SK-N-SH treated with all-trans-retinoic acid at 6 μM for 48 hours (cell line): ENCODE measurements at regions not wholly inside any gene's neighbourhood (a gene's known extent, or its start where the extent isn't known, plus 50 kb on each side); places are given as distances from the start of the nearest gene placed in this dataset.
"Not testable (repeated sequence)": the region's sequence is repeated elsewhere in the genome, so short reads cannot be mapped to it uniquely, and the experiment has no call there.

Source experiments
- ATAC-seq: fragments of 200-7000 bp; cut with Tn5 transposase; 3 replicates; pipeline ENCODE4 v1.9.1; 2020; ENCODE audit warnings: mild to moderate bottlenecking, moderate library complexity
- ARNTL ChIP-seq: fragments of 450-650 bp; formaldehyde crosslinking; IDR thresholded peaks from 2 replicates; pipeline ENCODE4 v1.5.0; 2020; ENCODE audit warnings: low read depth, mild to moderate bottlenecking, moderate library complexity, borderline replicate concordance
- CSDC2 ChIP-seq: fragments of 250-450 bp; sonication (Bioruptor Pico); IDR thresholded peaks from 2 replicates; pipeline ENCODE4 v1.5.0; 2020; ENCODE audit warnings: mild to moderate bottlenecking, moderate library complexity
- ESRRG ChIP-seq: fragments of 250-450 bp; sonication (Bioruptor Pico); IDR thresholded peaks from 2 replicates; pipeline ENCODE4 v1.6.1; 2021; ENCODE audit warnings: mild to moderate bottlenecking
- GLIS3 ChIP-seq: fragments of 250-450 bp; sonication (Bioruptor Pico); IDR thresholded peaks from 2 replicates; pipeline ENCODE4 v1.5.0; 2020; ENCODE audit warnings: mild to moderate bottlenecking, moderate library complexity
- ISL1 ChIP-seq: fragments of 250-450 bp; sonication (Bioruptor Pico); IDR thresholded peaks from 2 replicates; pipeline ENCODE4 v2.1.2; 2022; ENCODE audit warnings: mild to moderate bottlenecking, moderate library complexity
- PATZ1 ChIP-seq: fragments of 250-450 bp; sonication (Bioruptor Pico); IDR thresholded peaks from 2 replicates; pipeline ENCODE4 v1.8.0; 2020; ENCODE audit warnings: mild to moderate bottlenecking, moderate library complexity, borderline replicate concordance
- PPARA ChIP-seq: fragments of 250-450 bp; sonication (Bioruptor Pico); IDR thresholded peaks from 2 replicates; pipeline ENCODE4 v1.5.0; 2020; ENCODE audit warnings: mild to moderate bottlenecking, borderline replicate concordance
- RARB ChIP-seq: fragments of 250-450 bp; sonication (Bioruptor Pico); IDR thresholded peaks from 2 replicates; pipeline ENCODE4 v1.8.0; 2021; ENCODE audit warnings: mild to moderate bottlenecking, moderate library complexity
- SNAI2 ChIP-seq: fragments of 250-450 bp; sonication (Bioruptor Pico); IDR thresholded peaks from 2 replicates; pipeline ENCODE4 v1.5.0; 2020; ENCODE audit warnings: mild to moderate bottlenecking, moderate library complexity
- TCF4 ChIP-seq: fragments of 250-450 bp; sonication (Bioruptor Pico); IDR thresholded peaks from 2 replicates; pipeline ENCODE4 v1.8.0; 2021; ENCODE audit warnings: mild to moderate bottlenecking, moderate library complexity, borderline replicate concordance
- TOX ChIP-seq: fragments of 250-450 bp; sonication (Bioruptor Pico); IDR thresholded peaks from 2 replicates; pipeline ENCODE4 v1.8.0; 2021; ENCODE audit warnings: mild to moderate bottlenecking, moderate library complexity, borderline replicate concordance
- TSHZ2 ChIP-seq: fragments of 250-450 bp; sonication (Bioruptor Pico); IDR thresholded peaks from 2 replicates; pipeline ENCODE4 v1.5.0; 2020; ENCODE audit warnings: mild to moderate bottlenecking, moderate library complexity
- ZC3H10 ChIP-seq: fragments of 250-450 bp; sonication (Bioruptor Pico); IDR thresholded peaks from 2 replicates; pipeline ENCODE4 v1.5.1; 2021; ENCODE audit warnings: mild to moderate bottlenecking, moderate library complexity
- ZFP3 ChIP-seq: fragments of 250-450 bp; sonication (Bioruptor Pico); IDR thresholded peaks from 2 replicates; pipeline ENCODE4 v1.5.0; 2020; ENCODE audit warnings: mild to moderate bottlenecking, moderate library complexity
- ZFP30 ChIP-seq: fragments of 450-650 bp; formaldehyde crosslinking; IDR thresholded peaks from 2 replicates; pipeline ENCODE4 v1.5.0; 2022; ENCODE audit warnings: mild to moderate bottlenecking, moderate library complexity
- ZNF565 ChIP-seq: fragments of 450-650 bp; formaldehyde crosslinking; conservative IDR thresholded peaks from 2 replicates; pipeline ENCODE4 v1.5.0; 2020; ENCODE audit warnings: low read depth, mild to moderate bottlenecking, moderate library complexity
- ZNF70 ChIP-seq: fragments of 450-650 bp; formaldehyde crosslinking; IDR thresholded peaks from 2 replicates; pipeline ENCODE4 v1.5.0; 2020; ENCODE audit warnings: mild to moderate bottlenecking, moderate library complexity
- ZNF8 ChIP-seq: fragments of 450-650 bp; formaldehyde crosslinking; IDR thresholded peaks from 2 replicates; pipeline ENCODE4 v1.5.0; 2020; ENCODE audit warnings: mild to moderate bottlenecking, moderate library complexity
- TF ChIP-seq, protein P1 (sequence below): fragments of 250-450 bp; sonication (Bioruptor Pico); IDR thresholded peaks from 2 replicates; pipeline ENCODE4 v1.5.1; 2021; ENCODE audit warnings: mild to moderate bottlenecking, moderate library complexity
- TF ChIP-seq, protein P2 (sequence below): fragments of 250-450 bp; sonication (Bioruptor Pico); IDR thresholded peaks from 2 replicates; pipeline ENCODE4 v1.8.0; 2021; ENCODE audit warnings: low read depth, mild to moderate bottlenecking, moderate library complexity, borderline replicate concordance
- TF ChIP-seq, protein P3 (sequence below): fragments of 250-450 bp; sonication (Bioruptor Pico); IDR thresholded peaks from 2 replicates; pipeline ENCODE4 v1.5.1; 2020; ENCODE audit warnings: low read depth, mild to moderate bottlenecking, moderate library complexity

DNA sequence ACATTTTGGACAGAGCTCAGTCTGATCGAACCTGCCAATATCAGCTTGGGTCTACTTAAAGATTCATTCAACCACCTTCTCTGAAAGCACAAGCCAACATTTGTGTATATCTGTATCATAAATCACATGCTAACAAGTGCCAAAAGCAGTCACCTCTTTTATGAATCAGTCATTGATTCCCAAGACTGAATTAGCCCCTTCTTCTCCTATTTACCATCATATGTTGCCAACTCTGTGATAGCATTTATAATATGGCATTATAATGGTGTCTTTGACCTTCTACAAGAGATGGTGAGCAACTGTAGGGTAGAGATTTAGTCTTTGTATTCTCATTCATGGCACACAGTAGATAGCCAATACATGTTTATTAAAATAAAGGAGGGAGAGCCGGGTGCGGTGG lies 61.4 kb downstream of the DDX53 start:
- ATAC-seq, result no peak
- no peak for TF ChIP-seq RARB (CRISPR knock-in tag)

- ATAC-seq, result no peak
- no peak for TF ChIP-seq ZNF565
- no peak for TF ChIP-seq TSHZ2
- TF ChIP-seq PATZ1 (CRISPR knock-in tag), result no peak
- no peak for TF ChIP-seq TCF4
- TF ChIP-seq SNAI2 (CRISPR knock-in tag), result no peak
- TF ChIP-seq, protein P1, sequence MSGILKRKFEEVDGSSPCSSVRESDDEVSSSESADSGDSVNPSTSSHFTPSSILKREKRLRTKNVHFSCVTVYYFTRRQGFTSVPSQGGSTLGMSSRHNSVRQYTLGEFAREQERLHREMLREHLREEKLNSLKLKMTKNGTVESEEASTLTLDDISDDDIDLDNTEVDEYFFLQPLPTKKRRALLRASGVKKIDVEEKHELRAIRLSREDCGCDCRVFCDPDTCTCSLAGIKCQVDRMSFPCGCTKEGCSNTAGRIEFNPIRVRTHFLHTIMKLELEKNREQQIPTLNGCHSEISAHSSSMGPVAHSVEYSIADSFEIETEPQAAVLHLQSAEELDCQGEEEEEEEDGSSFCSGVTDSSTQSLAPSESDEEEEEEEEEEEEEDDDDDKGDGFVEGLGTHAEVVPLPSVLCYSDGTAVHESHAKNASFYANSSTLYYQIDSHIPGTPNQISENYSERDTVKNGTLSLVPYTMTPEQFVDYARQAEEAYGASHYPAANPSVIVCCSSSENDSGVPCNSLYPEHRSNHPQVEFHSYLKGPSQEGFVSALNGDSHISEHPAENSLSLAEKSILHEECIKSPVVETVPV (CRISPR knock-in tag), result no peak
- no peak for TF ChIP-seq GLIS3
- TF ChIP-seq, protein P2, sequence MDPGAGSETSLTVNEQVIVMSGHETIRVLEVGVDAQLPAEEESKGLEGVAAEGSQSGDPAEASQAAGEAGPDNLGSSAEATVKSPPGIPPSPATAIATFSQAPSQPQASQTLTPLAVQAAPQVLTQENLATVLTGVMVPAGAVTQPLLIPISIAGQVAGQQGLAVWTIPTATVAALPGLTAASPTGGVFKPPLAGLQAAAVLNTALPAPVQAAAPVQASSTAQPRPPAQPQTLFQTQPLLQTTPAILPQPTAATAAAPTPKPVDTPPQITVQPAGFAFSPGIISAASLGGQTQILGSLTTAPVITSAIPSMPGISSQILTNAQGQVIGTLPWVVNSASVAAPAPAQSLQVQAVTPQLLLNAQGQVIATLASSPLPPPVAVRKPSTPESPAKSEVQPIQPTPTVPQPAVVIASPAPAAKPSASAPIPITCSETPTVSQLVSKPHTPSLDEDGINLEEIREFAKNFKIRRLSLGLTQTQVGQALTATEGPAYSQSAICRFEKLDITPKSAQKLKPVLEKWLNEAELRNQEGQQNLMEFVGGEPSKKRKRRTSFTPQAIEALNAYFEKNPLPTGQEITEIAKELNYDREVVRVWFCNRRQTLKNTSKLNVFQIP (CRISPR knock-in tag), result no peak
- no peak for TF ChIP-seq PPARA
- TF ChIP-seq ISL1, result no peak
- no peak for TF ChIP-seq ZNF70 (CRISPR knock-in tag)
- TF ChIP-seq, protein P3, sequence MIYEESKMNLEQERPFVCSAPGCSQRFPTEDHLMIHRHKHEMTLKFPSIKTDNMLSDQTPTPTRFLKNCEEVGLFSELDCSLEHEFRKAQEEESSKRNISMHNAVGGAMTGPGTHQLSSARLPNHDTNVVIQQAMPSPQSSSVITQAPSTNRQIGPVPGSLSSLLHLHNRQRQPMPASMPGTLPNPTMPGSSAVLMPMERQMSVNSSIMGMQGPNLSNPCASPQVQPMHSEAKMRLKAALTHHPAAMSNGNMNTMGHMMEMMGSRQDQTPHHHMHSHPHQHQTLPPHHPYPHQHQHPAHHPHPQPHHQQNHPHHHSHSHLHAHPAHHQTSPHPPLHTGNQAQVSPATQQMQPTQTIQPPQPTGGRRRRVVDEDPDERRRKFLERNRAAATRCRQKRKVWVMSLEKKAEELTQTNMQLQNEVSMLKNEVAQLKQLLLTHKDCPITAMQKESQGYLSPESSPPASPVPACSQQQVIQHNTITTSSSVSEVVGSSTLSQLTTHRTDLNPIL, result no peak
- TF ChIP-seq ZNF8 (CRISPR knock-in tag), result no peak
- TF ChIP-seq RARB (CRISPR knock-in tag), result no peak
- no peak for TF ChIP-seq ZFP3 (CRISPR knock-in tag)
- TF ChIP-seq TOX, result no peak
- no peak for TF ChIP-seq ARNTL
- TF ChIP-seq ESRRG (CRISPR knock-in tag), result no peak
- no peak for TF ChIP-seq ZC3H10 (CRISPR knock-in tag)
Measured at GRCh38 chrX:23062359-23062758, 62.6 kb downstream of the DDX53 start.

DNA sequence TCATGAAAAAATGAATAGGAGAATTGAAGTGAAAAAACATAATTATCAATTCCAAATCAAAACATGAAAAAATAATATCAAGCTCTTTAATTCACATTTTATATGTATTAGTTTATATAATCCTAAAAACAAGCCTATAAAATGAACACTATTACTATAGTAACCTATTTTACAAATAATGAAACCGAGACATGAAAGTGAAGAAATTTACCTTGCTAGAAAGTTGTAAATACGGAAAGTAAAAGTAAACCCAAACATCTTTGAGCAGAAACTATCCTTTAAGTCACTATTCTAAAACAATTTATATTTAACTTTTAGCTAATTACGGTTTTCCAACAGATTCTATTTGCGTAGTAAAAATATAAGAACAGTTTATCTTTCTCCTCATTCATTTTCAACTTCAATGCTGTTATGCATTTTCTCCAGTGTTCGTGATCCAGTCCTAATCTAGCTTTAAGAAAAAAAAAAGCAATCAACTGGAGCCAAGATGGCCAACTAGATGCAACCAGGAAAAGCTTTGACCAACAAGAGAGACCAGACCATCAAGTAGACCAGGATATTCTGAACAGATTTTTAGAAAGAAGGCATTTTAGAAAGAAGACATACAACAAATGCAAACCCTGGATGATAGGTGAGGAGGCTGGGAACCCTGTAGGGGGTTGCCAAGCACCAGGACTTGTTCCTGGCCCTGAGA lies 67.0 kb downstream of the DDX53 start:
- no peak for ATAC-seq
- no peak for TF ChIP-seq PPARA
- no peak for TF ChIP-seq ZNF70 (CRISPR knock-in tag)
- TF ChIP-seq ZFP30, result no peak
- no peak for TF ChIP-seq GLIS3
- TF ChIP-seq ZC3H10 (CRISPR knock-in tag), result no peak
- TF ChIP-seq, protein P3, result no peak
- TF ChIP-seq ISL1, result no peak
- TF ChIP-seq CSDC2 (CRISPR knock-in tag), result no peak
- TF ChIP-seq, protein P1 (CRISPR knock-in tag), result no peak

- not testable (repeated sequence) for ATAC-seq
Measured at GRCh38 chrX:23075461-23075860, 75.7 kb downstream of the DDX53 start.
